Keratinocyte (primary cell): ENCODE measurements at regions not wholly inside any gene's neighbourhood (a gene's known extent, or its start where the extent isn't known, plus 50 kb on each side); places are given as distances from the start of the nearest gene placed in this dataset.

Experiments used
- DNase-seq: peaks from one replicate; pipeline ENCODE4 v3.0.0-alpha.2; 2011; ENCODE audit warnings: low read depth, missing footprints, low spot score
- FAIRE-seq: peaks from 2 replicates; lab custom pipeline; 2011; peaks lifted over from hg19 to GRCh38; lab: Jason Lieb, UNC
- H2AFZ ChIP-seq: 2 replicates; pipeline ENCODE4 v1.6.0; 2012; ENCODE audit warnings: low read length, control low read depth, inconsistent platforms; ENCODE audit not compliant: control insufficient read depth
- H3K27ac ChIP-seq: 2 replicates; pipeline ENCODE4 v1.5.1; 2011; ENCODE audit warnings: low read length; ENCODE audit not compliant: control insufficient read depth, insufficient read depth
- H3K27me3 ChIP-seq: 3 replicates; pipeline ENCODE4 v1.6.0; 2011; ENCODE audit warnings: low read length; ENCODE audit not compliant: control insufficient read depth, insufficient read depth; ENCODE audit errors: extremely low read depth
- H3K36me3 ChIP-seq, 2 experiments: 2 replicates in 1 of 2; 3 replicates in 1 of 2; pipeline ENCODE4 v1.5.1; 2011; ENCODE audit warnings: low read length in 2 of 2, mild to moderate bottlenecking in 1 of 2; ENCODE audit not compliant: control insufficient read depth in 2 of 2, insufficient read depth in 2 of 2; ENCODE audit errors: extremely low read depth in 1 of 2
- H3K4me1 ChIP-seq: 3 replicates; pipeline ENCODE4 v1.5.1; 2011; ENCODE audit warnings: low read length; ENCODE audit not compliant: control insufficient read depth, insufficient read depth; ENCODE audit errors: extremely low read depth
- H3K4me2 ChIP-seq: 3 replicates; pipeline ENCODE4 v1.6.0; 2011; ENCODE audit warnings: low read depth, low read length; ENCODE audit not compliant: control insufficient read depth, insufficient read depth; ENCODE audit errors: extremely low read depth
- H3K4me3 ChIP-seq, 3 experiments: fragments of 200-600 bp in 1 of 3; sonication (generic) in 1 of 3; 2 replicates in 2 of 3; 3 replicates in 1 of 3; pipeline ENCODE4 v1.5.1; 2011 to 2016; ENCODE audit warnings: low read length in 3 of 3, mild to moderate bottlenecking in 3 of 3, control low read depth in 2 of 3, inconsistent platforms in 1 of 3, low read depth in 1 of 3, mixed read lengths in 1 of 3, mixed run types in 1 of 3, moderate library complexity in 1 of 3; ENCODE audit not compliant: control insufficient read depth in 2 of 3, insufficient read depth in 2 of 3; ENCODE audit errors: extremely low read depth in 1 of 3
- H3K79me2 ChIP-seq: 2 replicates; pipeline ENCODE4 v1.6.0; 2012; ENCODE audit warnings: low read length; ENCODE audit not compliant: control insufficient read depth, insufficient read depth
- H3K9ac ChIP-seq: 3 replicates; pipeline ENCODE4 v1.6.0; 2011; ENCODE audit warnings: low read length; ENCODE audit not compliant: control insufficient read depth, insufficient read depth; ENCODE audit errors: extremely low read depth
- H3K9me1 ChIP-seq: 3 replicates; pipeline ENCODE4 v1.6.0; 2011; ENCODE audit warnings: low read length; ENCODE audit not compliant: control insufficient read depth, insufficient read depth; ENCODE audit errors: extremely low read depth
- H3K9me3 ChIP-seq: 2 replicates; pipeline ENCODE4 v1.5.1; 2012; ENCODE audit warnings: low read depth, low read length; ENCODE audit not compliant: control insufficient read depth
- H4K20me1 ChIP-seq: 3 replicates; pipeline ENCODE4 v1.6.0; 2011; ENCODE audit warnings: low read length; ENCODE audit not compliant: control insufficient read depth, insufficient read depth; ENCODE audit errors: extremely low read depth
- CTCF ChIP-seq, 3 experiments: IDR thresholded peaks in 1 of 3; conservative IDR thresholded peaks in 1 of 3; optimal IDR thresholded peaks in 1 of 3; 2 replicates in 2 of 3; 3 replicates in 1 of 3; pipeline versions ENCODE3 to v1.5.1; 2011; ENCODE audit warnings: low read length in 3 of 3, mild to moderate bottlenecking in 3 of 3, moderate library complexity in 2 of 3, control low read depth in 1 of 3, inconsistent platforms in 1 of 3; ENCODE audit not compliant: insufficient read depth in 2 of 3; ENCODE audit errors: extremely low read depth in 1 of 3
- EZH2 ChIP-seq: IDR thresholded peaks from one replicate; pipeline ENCODE4 v1.6.1; 2012; ENCODE audit warnings: inconsistent platforms, mild to moderate bottlenecking, low read length, moderate library complexity
- dilution Hi-C: fragments of 300-500 bp; cut with MboI; formaldehyde crosslinking; loops from one replicate; pipeline ENCODE4 v1.7.0; 2020; ENCODE audit warnings: low sequenced_read_pairs; ENCODE audit not compliant: extremely low pct_ligation_motif_present

- Histone ChIP-seq H4K20me1 (no peaks in the 10 kb centered on the region), H2AFZ (no peak overlapping the region), H3K27ac (no peak overlapping the region), H3K9me1 (no peaks in the 10 kb centered on the region), H3K36me3 (no peaks in the 10 kb centered on the region), H3K4me2 (no peak overlapping the region), H3K9ac (no peak overlapping the region), H3K4me1 (no peaks in the 10 kb centered on the region), H3K79me2 (no peaks in the 10 kb centered on the region), H3K9me3 (no peaks in the 10 kb centered on the region), H3K4me3 (no peak overlapping the region), H3K27me3 (no peaks in the 10 kb centered on the region)
- TF ChIP-seq CTCF (optimal IDR thresholded peaks at IDR 0.05 in 1 of 3, IDR thresholded peaks at IDR 0.05 in 1 of 3, conservative IDR thresholded peaks at IDR 0.05 in 1 of 3; ENCODE audit: extremely low read depth in 1 of 3, insufficient read depth in 2 of 3, low read length in 3 of 3) (no peak), EZH2 (no peak)
- DNase-seq = no peak
- no peak for FAIRE-seq
- dilution Hi-C loops = no loop called here
Measured at GRCh38 chr10:63929831-63930467, 408.7 kb downstream of the REEP3 start.

- TF ChIP-seq CTCF (optimal IDR thresholded peaks at IDR 0.05 in 1 of 3, IDR thresholded peaks at IDR 0.05 in 1 of 3, conservative IDR thresholded peaks at IDR 0.05 in 1 of 3; ENCODE audit: extremely low read depth in 1 of 3, insufficient read depth in 2 of 3, low read length in 3 of 3) (no peak), EZH2 (no peak)
- no peak overlapping the region for H2AFZ ChIP-seq
- no peaks in the 10 kb centered on the region for H3K27me3 ChIP-seq
- no peak overlapping the region for H3K27ac ChIP-seq
- FAIRE-seq (no peak), DNase-seq (no peak)
- dilution Hi-C loops = no loop called here
- no peaks in the 10 kb centered on the region for H3K9me1 ChIP-seq
- no peaks in the 10 kb centered on the region for H3K79me2 ChIP-seq
- no peaks in the 10 kb centered on the region for H3K36me3 ChIP-seq
- no peaks in the 10 kb centered on the region for H3K4me1 ChIP-seq
- no peaks in the 10 kb centered on the region for H4K20me1 ChIP-seq
- H3K4me2 ChIP-seq = no peak overlapping the region
- no peak overlapping the region for H3K9ac ChIP-seq
- H3K9me3 ChIP-seq = no peaks in the 10 kb centered on the region
- no peak overlapping the region for H3K4me3 ChIP-seq
Measured at GRCh38 chr10:63930584-63930983, 409.4 kb downstream of the REEP3 start.
